SJCRH30 (cell line): ENCODE measurements at regions not wholly inside any gene's neighbourhood (a gene's known extent, or its start where the extent isn't known, plus 50 kb on each side); places are given as distances from the start of the nearest gene placed in this dataset.
"Not testable (repeated sequence)": the region's sequence is repeated elsewhere in the genome, so short reads cannot be mapped to it uniquely, and the experiment has no call there.

ENCODE experiments used
- DNase-seq, 2 experiments: peaks; one replicate each; pipeline ENCODE4 v3.0.0-alpha.2; 2015 to 2020
- H3K27ac ChIP-seq: fragments of 250-450 bp; sonication (Bioruptor Pico); 2 replicates; pipeline ENCODE4 v1.5.1; 2020; ENCODE audit warnings: mild to moderate bottlenecking, moderate library complexity
- H3K27me3 ChIP-seq: fragments of 250-450 bp; sonication (Bioruptor Pico); 2 replicates; pipeline ENCODE4 v1.5.1; 2020; ENCODE audit warnings: mild to moderate bottlenecking, moderate library complexity
- H3K36me3 ChIP-seq: fragments of 250-450 bp; sonication (Bioruptor Pico); 2 replicates; pipeline ENCODE4 v1.5.1; 2020; ENCODE audit warnings: mild to moderate bottlenecking, moderate library complexity
- H3K4me1 ChIP-seq: fragments of 250-450 bp; sonication (Bioruptor Pico); 2 replicates; pipeline ENCODE4 v1.5.1; 2020; ENCODE audit warnings: mild to moderate bottlenecking, moderate library complexity
- H3K4me3 ChIP-seq: fragments of 250-450 bp; sonication (Bioruptor Pico); 2 replicates; pipeline ENCODE4 v1.5.1; 2020; ENCODE audit warnings: mild to moderate bottlenecking, moderate library complexity
- H3K9me3 ChIP-seq: fragments of 250-450 bp; sonication (Bioruptor Pico); replicated peaks from 2 replicates; pipeline ENCODE4 v1.5.1; 2020; ENCODE audit warnings: mild to moderate bottlenecking, moderate library complexity

DNA sequence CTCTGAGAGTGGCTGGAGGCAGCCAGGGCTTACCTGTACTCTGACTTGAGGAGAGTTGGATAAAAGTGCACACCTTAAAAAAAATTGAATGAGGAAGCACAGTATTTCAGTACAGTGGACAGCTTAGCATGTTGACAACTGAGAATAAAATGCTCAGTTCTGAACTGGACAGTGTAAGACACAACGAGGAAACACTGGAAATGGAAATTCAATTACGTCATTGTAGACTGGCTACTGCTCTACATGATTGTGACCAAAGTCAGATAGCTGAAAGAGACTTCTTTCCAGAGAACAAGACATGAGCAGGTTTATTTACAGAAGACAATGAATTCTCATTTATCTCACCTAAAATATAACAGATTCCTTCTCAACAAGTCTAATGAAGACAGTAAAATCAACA is 100.1 kb downstream of the CCDC74A start:
- not testable (repeated sequence) for H3K27me3 ChIP-seq, H3K27ac ChIP-seq, H3K4me1 ChIP-seq, H3K4me3 ChIP-seq, DNase-seq, H3K9me3 ChIP-seq, H3K36me3 ChIP-seq

DNA sequence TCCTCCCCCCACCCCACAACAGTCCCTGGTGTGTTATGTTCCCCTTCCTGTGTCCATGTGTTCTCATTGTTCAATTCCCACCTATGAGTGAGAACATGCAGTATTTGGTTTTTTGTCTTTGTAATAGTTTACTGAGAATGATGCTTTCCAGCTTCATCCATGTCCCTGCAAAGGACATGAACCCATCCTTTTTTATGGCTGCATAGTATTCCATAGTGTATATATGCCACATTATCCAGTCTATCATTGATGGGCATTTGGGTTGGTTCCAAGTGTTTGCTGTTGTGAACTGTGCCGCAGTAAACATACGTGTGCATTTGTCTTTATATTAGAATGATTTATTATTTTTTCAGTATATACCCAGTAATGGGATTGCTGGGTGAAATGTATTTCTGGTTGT is 104.0 kb downstream of the CCDC74A start:
- not testable (repeated sequence) for DNase-seq, H3K4me1 ChIP-seq, H3K36me3 ChIP-seq, H3K27ac ChIP-seq, H3K4me3 ChIP-seq, H3K9me3 ChIP-seq, H3K27me3 ChIP-seq

DNA sequence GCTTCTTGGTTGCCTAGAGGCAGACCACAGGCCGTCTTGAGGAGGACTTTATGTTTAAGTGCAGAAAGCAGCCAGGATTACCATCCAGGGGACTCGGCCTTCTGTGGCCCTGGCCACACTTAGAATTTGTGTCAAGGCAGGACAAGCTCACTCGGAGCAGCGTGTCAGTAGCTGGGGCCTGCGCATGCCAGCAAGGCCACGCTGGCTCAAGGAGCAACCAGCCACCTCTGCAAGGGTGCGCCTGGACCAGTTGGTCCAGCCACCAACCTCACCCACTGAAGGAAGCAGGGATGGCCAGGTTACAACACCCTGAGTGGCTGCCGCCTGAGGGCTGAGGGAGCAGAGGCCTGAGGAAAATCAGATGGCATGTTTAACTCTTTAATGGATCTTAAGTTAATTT is 105.7 kb downstream of the CCDC74A start:
- not testable (repeated sequence) for H3K4me1 ChIP-seq, DNase-seq, H3K27me3 ChIP-seq, H3K27ac ChIP-seq, H3K36me3 ChIP-seq, H3K4me3 ChIP-seq, H3K9me3 ChIP-seq

DNA sequence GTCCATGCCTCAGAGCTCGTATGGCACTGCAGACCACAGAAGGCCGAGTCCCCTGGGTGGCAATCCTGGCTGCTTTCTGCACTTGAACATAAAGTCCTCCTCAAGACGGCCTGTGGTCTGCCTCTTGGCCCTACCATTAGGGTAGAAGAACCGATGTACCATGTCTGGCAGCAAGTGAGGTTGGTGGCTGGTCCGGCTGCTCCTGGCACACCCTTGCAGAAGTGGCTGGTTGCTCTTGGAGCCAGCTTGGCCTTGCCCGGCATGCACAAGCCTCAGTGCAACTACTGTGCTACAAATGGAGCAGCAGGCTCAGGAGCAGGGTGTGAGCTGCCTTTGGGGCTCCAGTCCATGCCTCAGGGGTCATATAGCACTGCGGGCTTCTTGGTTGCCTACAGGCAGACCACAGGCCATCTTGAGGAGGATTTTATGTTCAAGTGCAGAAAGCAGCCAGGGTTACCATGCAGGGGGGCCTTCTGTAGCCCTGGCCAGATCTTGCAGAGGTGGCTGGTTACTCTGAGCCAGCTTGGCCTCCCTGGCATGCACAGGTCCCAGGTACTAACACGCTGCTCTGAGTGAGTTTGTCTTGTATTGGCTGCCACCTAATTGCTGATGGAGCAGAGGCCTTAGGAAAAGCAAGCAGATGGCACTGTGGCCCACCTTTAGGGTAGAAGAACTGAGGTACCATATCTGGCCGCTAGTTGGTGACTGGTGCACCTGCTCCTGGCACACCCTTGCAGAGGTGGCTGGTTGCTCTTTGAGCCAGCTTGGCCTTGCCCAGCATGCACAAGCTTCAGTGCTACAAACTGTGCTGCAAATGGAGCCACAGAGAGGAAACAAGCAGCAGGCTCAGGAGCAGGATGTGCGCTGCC is 106.4 kb downstream of the CCDC74A start:
- H3K4me3 ChIP-seq, H3K9me3 ChIP-seq, H3K27me3 ChIP-seq, H3K27ac ChIP-seq, H3K4me1 ChIP-seq, DNase-seq, H3K36me3 ChIP-seq: not testable (repeated sequence)

DNA sequence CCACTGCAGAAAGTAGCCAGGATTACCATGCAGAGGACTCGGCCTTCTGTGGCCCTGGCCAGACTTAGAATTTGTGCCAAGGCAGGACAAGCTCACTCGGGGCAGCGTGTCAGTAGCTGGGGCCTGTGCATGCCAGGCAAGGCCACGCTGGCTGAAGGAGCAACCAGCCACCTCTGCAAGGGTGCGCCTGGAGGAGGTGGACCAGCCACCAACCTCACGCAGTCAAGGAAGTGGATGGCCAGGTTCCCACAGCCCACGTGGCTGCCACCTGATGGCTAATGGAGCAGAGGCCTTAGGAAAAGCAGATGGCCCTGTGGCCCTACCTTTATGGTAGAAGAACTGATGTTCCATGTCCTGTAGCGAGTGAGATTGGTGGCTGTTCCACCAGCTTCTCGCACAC is 107.9 kb downstream of the CCDC74A start:
- H3K27me3 ChIP-seq, result no peaks in the 10 kb centered on the region
- no peaks in the 10 kb centered on the region for H3K9me3 ChIP-seq
- no peaks in the 10 kb centered on the region for H3K36me3 ChIP-seq
- DNase-seq, result no peak
- H3K27ac ChIP-seq, result no peak overlapping the region
- H3K4me1 ChIP-seq, result no peaks in the 10 kb centered on the region
- H3K4me3 ChIP-seq, result no peak overlapping the region

DNA sequence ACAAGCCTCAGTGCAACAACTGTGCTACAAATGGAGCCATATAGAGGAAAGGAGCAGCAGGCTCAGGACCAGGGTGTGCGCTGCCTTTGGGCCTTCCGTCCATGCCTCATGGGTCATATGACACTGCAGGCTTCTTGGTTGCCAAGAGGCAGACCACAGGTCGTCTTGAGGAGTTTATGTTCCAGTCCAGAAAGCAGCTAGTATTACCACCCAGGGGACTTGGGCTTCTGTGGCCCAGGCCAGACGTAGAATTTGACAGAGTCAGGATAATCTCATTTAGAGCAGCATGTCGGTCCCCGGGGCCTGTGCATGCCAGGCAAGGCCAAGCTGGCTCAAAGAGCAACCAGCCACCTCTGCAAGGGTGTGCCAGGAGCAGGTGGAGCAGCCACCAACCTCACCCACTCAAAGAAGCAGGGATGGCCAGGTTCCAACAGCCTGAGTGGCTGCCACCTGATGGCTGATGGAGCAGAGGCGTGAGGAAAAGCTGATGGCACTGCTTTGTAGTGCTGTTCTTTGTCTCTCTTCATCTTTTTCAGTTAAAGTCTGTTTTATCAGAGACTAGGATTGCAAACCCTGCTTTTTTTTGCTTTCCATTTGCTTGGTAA is 109.1 kb downstream of the CCDC74A start:
- not testable (repeated sequence) for H3K27me3 ChIP-seq, H3K4me1 ChIP-seq, DNase-seq, H3K27ac ChIP-seq, H3K36me3 ChIP-seq, H3K4me3 ChIP-seq, H3K9me3 ChIP-seq

DNA sequence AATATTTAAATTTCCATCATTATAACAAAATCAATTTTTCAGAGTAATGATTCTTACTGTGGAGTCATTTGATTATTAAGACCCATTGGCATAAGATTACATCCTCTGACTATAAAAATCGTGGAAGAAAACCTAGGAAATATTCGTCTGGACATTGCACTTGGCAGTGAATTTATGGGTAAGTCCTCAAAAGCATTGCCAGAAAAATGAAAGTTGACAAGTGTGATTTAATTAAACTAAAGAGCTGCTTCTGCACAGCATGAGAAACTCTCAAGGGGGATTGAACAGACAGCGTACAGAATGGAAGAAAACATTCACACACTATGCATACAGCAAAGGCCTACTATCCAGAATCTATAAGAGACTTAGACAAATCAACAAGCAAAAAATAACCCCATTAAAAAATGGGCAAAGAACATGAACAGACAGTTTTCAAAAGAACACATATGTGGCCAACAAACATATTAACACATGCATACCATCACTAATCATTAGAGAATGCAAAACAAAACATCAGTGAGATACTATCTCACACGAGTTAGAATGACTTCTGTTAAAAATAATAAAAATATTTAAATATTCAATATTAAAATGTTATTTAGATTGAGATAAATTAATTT is 111.4 kb downstream of the CCDC74A start:
- H3K27ac ChIP-seq, H3K9me3 ChIP-seq, H3K27me3 ChIP-seq, H3K4me1 ChIP-seq, H3K4me3 ChIP-seq, DNase-seq, H3K36me3 ChIP-seq: not testable (repeated sequence)

DNA sequence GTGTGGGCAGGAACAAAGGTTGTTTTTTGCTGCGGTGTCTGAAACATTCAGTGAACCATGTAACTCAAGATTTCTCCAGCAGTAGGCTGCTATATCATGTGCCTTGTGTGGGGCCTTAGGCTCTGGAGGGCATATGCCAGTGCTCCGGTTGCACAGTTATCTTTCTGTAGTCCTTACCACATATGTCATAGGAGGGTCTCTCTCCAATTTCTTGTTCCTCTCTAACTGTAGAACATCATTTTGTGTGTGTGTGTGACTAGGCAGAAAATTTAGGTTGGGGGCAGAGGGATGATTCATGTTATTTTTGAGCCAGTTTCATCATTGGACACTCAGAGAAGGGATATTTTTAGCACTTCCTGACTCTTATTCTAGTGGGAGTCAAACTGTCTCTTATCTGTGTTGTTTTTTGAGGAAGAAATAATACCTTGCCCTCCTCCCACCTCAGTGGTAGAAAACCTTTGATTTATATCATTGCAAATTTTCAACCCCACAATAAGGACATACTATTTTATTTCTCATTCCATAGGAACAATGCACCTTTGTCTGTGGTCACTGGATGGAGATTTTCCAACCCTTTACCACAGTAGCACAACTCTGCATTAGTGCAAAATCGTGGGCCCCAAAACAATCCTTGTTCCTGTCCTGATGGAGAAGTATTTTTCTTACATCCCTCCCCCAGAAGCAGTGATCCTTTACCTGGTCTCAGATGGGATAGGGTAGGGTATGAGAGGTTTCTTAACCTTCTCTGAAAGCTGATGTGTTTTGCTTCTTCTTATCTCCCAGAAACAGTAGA is 113.9 kb downstream of the CCDC74A start:
- H3K27me3 ChIP-seq, result no peaks in the 10 kb centered on the region
- no peak for DNase-seq
- no peaks in the 10 kb centered on the region for H3K9me3 ChIP-seq
- no peak overlapping the region for H3K27ac ChIP-seq
- H3K4me1 ChIP-seq, result no peaks in the 10 kb centered on the region
- no peaks in the 10 kb centered on the region for H3K36me3 ChIP-seq
- no peak overlapping the region for H3K4me3 ChIP-seq

DNA sequence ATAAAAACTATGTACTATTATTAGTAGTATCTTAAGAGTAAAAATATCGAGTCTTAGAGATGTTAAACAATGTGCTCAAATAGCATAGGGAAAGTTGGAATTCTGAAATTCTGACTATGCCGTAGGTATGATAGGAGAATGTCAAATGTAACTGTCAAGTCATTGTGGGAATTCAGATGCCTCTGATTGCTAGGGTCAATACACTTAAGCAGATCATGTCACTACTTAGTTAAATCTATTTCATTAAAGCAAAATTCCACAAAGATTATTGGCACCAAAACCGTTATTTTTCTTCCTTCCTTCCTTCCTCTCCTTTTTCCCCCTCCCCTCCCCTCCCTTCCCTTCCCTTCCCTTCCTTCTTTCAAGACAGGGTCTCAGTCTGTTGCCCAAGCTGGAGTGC is 115.5 kb downstream of the CCDC74A start:
- not testable (repeated sequence) for H3K27me3 ChIP-seq, H3K4me1 ChIP-seq, DNase-seq, H3K9me3 ChIP-seq, H3K27ac ChIP-seq, H3K36me3 ChIP-seq, H3K4me3 ChIP-seq

DNA sequence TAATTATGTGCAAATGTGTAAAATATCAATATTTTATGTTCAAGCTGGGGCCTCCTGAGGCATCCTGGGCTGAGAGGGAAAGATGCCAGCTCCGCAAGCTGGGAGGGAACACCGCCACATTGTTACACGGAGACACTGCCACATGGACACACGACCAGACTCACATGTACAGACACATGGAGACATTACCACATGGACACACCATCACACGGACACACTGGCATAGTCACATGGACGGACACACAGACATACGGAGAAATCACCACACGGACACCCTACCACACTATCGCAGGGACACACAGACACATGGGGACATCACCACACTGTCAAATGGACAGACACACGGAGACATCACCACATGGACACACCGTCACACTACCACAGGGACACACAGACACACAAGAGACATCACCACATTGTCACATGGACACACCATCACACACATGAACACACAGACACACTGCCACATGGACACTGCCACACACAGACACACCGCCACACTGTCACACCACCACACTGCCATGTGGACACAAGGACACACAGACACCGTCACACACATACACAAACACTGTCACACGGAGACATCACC is 117.6 kb downstream of the CCDC74A start:
- H3K36me3 ChIP-seq, result no peaks in the 10 kb centered on the region
- H3K27ac ChIP-seq, result no peak overlapping the region
- DNase-seq, result no peak
- no peak overlapping the region for H3K4me3 ChIP-seq
- H3K4me1 ChIP-seq, result no peaks in the 10 kb centered on the region
- no peaks in the 10 kb centered on the region for H3K27me3 ChIP-seq
- no peaks in the 10 kb centered on the region for H3K9me3 ChIP-seq

DNA sequence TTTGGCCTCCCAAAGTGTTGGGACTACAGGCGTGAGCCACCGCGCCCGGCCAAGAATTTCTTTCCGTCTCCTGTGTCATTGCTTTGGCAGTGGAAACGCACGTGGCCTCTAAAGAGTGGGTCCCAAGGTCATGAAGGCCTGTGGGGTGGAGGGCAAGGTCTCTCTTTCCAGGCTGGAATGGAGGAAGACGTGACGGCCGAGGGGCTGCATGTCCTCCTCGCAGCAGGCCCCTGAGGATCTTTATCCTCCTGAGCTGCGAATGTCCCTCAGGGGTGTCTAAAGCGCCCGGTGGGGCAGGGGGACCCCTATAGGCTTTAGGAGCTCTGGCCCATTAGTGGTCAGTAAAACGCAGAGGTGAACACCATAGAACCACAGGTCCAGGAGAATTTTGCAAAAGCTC is 118.5 kb downstream of the CCDC74A start:
- H3K4me1 ChIP-seq, H3K9me3 ChIP-seq, H3K27me3 ChIP-seq, H3K4me3 ChIP-seq, H3K36me3 ChIP-seq, H3K27ac ChIP-seq, DNase-seq: not testable (repeated sequence)

DNA sequence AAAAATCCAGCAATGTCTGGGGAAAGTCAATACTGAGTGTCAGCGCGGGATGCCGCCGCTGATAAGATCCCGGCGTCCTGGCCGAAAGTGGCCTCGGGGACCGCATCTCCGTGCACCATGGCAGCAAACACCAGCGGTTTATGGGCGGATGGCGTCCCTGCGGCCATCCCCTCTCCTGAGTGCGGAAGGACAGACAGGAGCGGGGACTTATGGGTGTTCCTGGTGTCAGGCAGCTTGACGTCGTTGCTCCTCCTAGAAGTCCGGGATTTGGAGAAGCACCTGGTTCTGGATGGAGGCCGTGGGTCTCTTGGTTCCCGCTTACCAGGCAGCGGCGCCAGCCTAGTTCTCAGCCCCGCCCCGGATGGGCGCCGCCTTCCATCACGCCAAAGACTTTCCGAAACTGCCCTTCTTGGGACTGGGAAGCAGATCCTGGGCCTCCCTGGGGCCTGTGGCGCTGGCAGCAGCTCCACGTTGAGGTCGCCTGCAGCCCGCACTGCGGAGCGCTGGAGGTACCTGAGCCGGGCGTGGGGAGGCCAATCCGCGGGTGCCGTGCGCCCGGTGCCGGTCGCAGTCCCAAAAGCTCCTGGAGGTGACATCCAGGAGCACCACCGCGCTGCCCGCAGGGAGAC is 119.1 kb downstream of the CCDC74A start:
- no peak for DNase-seq
- Histone ChIP-seq H3K27me3 (no peaks in the 10 kb centered on the region), H3K9me3 (no peaks in the 10 kb centered on the region), H3K4me1 (no peaks in the 10 kb centered on the region), H3K4me3 (no peak overlapping the region), H3K36me3 (no peaks in the 10 kb centered on the region), H3K27ac (no peak overlapping the region)

DNA sequence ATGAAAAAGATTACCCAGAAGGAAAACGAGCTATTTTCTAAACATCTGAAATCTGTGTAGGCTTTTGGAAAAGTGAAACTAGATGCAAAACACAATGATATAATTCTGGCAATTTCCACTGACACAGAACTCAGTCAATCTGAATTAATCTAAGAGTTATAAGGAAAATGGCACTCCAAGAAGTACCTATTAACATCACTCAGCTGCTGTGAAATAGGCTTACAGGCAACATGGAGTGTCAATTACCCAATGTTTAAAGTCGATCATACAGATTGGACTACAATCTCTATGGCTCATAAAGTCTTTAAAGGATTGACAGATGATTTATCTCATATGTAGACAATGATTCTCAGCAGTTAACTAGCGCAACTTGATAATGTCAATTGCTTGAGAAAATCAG is 120.9 kb downstream of the CCDC74A start:
- not testable (repeated sequence) for DNase-seq, H3K9me3 ChIP-seq, H3K27ac ChIP-seq, H3K4me1 ChIP-seq, H3K4me3 ChIP-seq, H3K36me3 ChIP-seq, H3K27me3 ChIP-seq

DNA sequence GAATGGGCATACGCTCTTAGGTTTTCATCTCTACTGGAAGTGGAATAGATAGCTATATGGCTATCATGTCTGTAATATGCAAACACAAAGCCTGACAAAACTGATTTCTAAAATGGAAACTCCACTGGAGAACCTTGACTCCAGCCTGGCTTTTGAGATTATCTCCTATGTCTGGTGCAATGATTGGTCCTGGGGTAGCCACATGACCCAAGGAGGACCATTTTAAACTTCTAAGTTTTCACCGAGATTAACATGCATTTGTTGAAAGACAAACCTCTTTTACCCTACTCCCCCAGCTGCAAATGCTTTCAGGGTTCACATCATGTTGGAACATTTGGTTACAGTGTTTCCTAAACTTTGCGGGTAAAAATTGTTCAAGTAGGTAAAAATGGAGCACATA is 124.6 kb downstream of the CCDC74A start:
- H3K27me3 ChIP-seq, H3K27ac ChIP-seq, H3K4me1 ChIP-seq: not testable (repeated sequence)

More for the DNA sequence above, 124.6 kb downstream of the CCDC74A start:
- H3K4me3 ChIP-seq, H3K9me3 ChIP-seq, H3K36me3 ChIP-seq, DNase-seq: not testable (repeated sequence)
